ENCODE measurements at regions not wholly inside any gene's neighbourhood (a gene's known extent, or its start where the extent isn't known, plus 50 kb on each side); places are given as distances from the start of the nearest gene placed in this dataset.

GRCh38 chrY:8644926-8645325, 692.3 kb upstream of the TSPY4 start:
- no peak for FAIRE-seq

GRCh38 chrY:8652445-8652844, 684.8 kb upstream of the TSPY4 start:
- DNase-seq (ENCODE audit: low spot score in 2 of 2), result no peak
- FAIRE-seq, result no peak

More at GRCh38 chrY:8644926-8645325, 692.3 kb upstream of the TSPY4 start:
- DNase-seq (ENCODE audit: low spot score in 2 of 2), result peak in 1 of 2 donors; percentile 9

DNA sequence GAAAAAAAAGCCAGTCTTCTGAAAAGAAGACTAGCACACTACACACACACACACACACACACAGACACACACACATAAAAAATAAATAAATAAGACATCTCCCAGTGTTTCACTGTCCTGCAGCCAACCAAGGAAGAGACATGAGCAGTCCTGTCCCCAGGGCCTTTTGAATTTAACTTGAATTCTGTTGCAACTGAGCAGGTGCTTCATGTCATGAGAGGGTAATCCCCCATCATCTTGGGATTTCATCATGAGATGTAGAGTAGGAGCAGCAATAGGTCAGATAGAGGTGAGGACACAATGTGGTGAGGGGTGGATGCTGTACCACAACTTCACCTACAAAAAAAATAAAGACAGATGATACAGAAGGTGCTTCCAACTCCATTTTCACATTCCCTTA, 682.2 kb upstream of the TSPY4 start:
- FAIRE-seq (no peak), DNase-seq (ENCODE audit: low spot score in 2 of 2) (no peak)

DNA sequence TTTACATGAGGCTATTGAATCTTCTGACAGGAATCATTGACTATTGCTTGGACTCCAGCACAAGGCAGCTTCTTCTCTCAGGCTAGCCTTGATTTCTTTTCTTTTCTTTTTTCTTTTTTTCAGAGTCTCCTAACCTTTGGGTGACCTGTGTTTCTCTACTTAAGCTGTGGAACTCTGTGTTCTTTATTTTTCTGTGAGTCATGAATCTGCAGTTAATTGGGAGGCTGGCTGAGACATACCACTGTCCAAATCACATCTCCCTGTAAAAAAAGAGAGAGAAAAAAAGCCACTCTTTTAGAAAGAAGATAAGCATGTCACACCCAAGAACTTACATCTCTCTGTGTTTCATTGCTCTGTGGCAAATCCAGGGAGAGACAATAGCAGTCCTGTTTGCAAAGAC, 681.2 kb upstream of the TSPY4 start:
- DNase-seq (ENCODE audit: low spot score in 2 of 2), result no peak
- FAIRE-seq, result no peak

DNA sequence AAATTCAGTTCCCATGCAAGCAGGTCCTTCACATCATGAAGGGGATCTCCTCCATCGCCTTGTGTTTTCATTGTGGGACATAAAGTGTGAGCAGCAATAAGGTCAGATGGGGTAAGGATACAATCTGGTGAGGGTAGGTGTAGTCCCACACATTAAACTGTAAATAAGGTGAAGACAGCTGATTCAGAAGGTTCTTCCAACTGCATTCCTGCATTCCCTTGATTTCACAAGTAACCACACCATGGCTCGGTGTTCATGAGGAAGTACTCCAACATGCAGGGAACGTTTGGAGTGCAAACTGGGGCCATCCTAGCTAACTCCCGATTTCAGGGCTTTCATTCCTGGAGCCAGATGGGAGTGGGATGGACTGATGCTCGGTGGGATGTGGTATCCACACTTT, 680.7 kb upstream of the TSPY4 start:
- FAIRE-seq (no peak), DNase-seq (ENCODE audit: low spot score in 2 of 2) (no peak)

- DNase-seq (ENCODE audit: low spot score in 2 of 2) (no peak), FAIRE-seq (no peak)
Measured at GRCh38 chrY:8659721-8660120, 677.5 kb upstream of the TSPY4 start.

GRCh38 chrY:8673896-8674295, 663.4 kb upstream of the TSPY4 start:
- DNase-seq (ENCODE audit: low spot score in 2 of 2), result no peak
- no peak for FAIRE-seq

GRCh38 chrY:8677336-8677935, 659.8 kb upstream of the TSPY4 start:
- peak in 1 of 2 donors; percentile 2 for DNase-seq (ENCODE audit: low spot score in 2 of 2)
- FAIRE-seq, result no peak

- DNase-seq (ENCODE audit: low spot score in 2 of 2) (no peak), FAIRE-seq (no peak)
Measured at GRCh38 chrY:8687154-8687553, 650.1 kb upstream of the TSPY4 start.

GRCh38 chrY:8690901-8691685, 646.2 kb upstream of the TSPY4 start:
- DNase-seq (ENCODE audit: low spot score in 2 of 2) (no peak), FAIRE-seq (no peak)

DNA sequence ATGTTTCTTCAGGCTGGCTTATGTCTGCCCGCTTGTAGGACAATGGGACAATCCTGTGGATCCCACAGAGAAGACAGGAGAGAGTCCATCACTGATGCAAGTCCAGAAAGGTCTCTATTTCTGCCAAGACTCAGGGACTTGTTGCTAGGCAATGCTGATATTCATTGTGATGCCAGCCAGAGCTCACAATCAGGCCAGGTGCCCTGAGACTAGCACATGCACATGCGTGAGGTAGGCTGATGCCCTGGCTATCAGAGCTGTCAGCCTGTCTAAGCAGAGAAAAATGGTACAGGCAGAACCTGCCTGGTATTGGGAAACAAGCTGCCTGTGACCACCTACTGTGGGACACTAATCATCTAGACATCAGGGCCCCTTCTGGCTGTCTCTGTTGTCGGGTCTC, 638.7 kb upstream of the TSPY4 start:
- no peak for DNase-seq (ENCODE audit: low spot score in 2 of 2)
- no peak for FAIRE-seq

DNA sequence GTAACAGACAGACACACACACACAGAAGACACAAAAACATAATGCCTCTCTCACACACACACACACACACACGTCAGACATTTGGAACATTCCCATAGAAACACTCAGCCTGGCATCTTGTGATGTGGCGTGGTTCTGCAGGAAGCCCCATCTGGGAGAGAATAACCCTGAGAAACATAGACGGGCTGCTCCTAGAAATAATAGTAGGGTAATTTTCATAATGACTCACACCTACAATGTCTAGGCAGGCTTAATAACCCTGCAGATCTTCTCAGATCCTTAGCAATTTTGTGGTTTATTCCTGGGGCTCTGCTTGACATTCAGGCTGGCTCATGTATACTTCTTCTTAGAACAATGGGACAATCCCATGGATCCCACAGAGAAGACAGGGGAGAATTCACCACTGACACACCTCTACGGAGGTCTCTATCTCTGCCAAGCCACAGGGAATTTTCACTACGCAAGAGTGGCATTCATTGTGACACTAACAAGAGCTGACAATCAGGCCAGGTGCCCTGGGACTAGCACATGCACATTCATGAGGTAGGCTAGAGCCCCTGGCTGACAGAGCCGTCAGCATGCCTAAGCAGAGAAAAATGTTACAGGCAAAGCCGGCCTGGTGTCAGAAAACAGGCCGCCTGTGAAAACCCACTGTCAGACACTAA, 631.5 kb upstream of the TSPY4 start:
- FAIRE-seq, result no peak
- no peak for DNase-seq (ENCODE audit: low spot score in 2 of 2)

DNA sequence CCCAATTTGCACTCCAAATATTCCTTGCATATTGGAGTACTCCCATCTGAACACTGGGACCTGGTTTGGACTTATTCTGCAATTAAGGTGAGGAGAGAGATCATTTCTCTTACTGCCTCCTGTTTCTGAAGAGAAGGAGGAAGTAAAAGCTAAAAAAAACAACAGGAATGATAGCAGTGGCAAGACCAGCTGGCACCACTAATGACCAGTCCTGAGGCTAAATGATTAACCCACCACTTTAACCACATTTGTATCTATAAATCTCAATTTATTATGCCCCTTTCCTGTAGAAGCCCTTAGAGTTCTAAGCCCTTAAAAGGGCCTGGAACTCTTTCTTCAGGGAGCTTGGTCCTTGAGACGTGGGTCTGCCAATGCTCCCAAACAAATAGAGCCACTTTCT, 625.0 kb upstream of the TSPY4 start:
- DNase-seq (ENCODE audit: low spot score in 2 of 2) (no peak), FAIRE-seq (no peak)

- FAIRE-seq (no peak), DNase-seq (ENCODE audit: low spot score in 2 of 2) (no peak)
Measured at GRCh38 chrY:8715226-8715625, 622.0 kb upstream of the TSPY4 start.

GRCh38 chrY:8726616-8727015, 610.6 kb upstream of the TSPY4 start:
- DNase-seq (ENCODE audit: low spot score in 2 of 2) (peak in 1 of 2 donors; percentile 2), FAIRE-seq (no peak)

DNA sequence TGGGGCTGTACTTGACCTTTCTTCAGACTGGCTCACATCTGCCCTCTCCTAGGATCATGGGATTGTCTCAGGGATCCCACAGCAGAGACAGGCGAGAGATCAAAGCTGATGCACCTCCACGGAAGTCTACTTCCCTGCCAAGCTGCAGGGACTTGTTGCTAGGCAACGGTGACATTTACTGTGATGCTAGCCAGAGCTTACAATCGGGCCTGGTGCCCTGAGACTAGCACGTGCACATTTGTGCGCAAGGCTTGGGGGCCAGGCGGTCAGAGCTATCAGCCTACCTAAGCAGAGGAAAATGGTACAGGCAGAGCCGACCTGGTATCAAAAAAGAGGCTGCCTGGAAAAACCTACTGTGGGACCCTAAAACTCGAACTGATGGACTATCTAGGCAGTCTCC, 607.3 kb upstream of the TSPY4 start:
- no peak for FAIRE-seq

GRCh38 chrY:8741343-8742069, 595.8 kb upstream of the TSPY4 start:
- no peak for FAIRE-seq
- no peak for DNase-seq (ENCODE audit: low spot score in 2 of 2)

More for the DNA sequence above, 607.3 kb upstream of the TSPY4 start:
- no peak for DNase-seq (ENCODE audit: low spot score in 2 of 2)

DNA sequence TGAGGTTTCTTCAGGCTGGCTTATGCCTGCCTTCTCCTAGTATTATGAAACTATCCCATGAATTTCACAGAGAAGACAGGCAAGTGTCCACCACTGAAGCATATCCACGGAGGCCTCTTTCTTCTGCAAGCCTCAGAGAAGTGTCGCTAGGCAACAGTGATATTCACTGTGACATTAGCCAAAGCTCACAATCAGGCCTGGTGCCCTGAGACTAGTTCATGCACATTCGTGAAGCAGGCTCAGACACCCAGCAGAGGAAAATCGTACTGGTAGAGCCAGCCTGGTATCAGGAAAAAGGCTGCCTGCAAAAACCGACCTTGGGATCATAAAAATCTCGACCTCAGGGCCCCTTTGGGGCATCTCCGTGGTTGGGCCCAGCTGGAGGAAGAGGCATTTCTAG, 573.1 kb upstream of the TSPY4 start:
- no peak for FAIRE-seq
- DNase-seq (ENCODE audit: low spot score in 2 of 2), result no peak

DNA sequence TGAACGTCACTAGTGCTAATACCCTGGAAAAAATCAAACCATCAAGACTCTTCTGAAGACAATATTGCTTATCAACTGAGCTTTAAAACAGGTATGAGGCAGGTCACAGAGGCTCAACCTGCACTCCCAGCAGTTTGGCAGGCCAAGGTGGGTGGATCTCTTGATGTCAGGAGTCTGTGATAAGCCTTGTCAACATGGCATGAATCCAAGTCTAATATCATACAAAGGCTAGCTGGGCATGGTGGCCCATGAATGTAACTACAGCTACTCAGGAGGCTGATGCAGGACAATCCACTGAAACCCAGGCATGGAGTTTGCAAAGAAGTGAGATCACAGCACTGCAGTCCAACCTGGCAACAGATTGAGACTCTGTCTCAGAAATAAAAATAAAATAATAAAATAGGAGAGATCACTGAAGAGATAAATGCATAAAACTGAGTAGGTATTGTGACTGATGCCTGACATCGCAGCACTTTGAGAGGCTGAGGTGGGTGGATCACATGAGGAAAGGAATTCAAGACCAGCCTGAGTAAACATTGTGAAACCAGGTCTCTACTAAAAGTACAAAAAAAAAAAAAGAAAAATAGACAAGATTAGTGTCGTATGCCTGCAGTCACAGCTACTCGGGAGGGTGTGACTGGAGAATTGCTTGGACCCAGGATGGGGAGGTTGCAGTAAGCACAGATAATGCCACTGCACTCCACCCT, 555.9 kb upstream of the TSPY4 start:
- no peak for DNase-seq (ENCODE audit: low spot score in 2 of 2)
- FAIRE-seq, result no peak

DNA sequence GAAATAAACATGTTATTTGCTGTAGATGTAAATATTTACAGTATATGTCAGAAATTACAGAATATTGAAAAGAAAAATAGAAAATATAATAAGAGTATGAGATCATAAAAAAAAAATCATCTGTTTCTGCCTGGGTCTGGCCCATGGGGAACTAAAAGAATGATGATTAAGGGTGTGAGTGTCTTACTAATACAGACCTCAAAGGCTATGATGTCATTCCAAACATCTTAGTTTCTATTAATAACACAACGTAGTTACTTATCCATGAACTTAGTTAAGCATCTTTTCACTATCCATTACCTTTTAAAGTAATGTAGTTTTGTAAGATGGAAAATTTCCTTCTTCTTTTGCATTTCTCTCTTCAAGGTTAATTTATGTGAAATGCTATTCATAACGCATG, 542.7 kb upstream of the TSPY4 start:
- DNase-seq (ENCODE audit: low spot score in 2 of 2), result no peak
- no peak for FAIRE-seq

All from frontal cortex (tissue), 3 donors.